ENCODE measurements at regions not wholly inside any gene's neighbourhood (a gene's known extent, or its start where the extent isn't known, plus 50 kb on each side); places are given as distances from the start of the nearest gene placed in this dataset.

DNA sequence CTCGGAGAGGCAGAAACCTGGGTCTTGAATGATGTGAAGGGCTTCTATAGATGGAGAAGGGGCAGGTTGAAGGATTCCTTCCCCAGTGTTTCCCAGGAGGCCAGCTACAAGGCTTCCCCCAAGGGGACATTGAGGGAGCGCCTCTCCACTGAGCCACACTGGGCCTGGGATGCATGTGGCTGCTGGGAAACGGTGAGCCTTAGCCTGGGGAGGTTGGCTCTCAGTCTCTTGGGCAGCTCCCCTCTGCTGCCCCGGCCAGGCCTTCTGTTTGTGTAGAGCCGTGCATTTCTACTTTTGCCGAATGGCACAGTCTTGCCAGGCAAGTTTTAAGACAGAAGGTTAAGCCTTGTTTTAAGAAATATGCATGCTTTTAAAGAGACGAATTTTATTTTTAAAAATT lies 254.4 kb upstream of the POU3F1 start:
- no peaks in the 10 kb centered on the region for H3K4me1 Mint-ChIP-seq (ENCODE audit: insufficient read depth, unreplicated experiment)
- no peak for DNase-seq (ENCODE audit: unreplicated experiment)
- no peaks in the 10 kb centered on the region for H3K36me3 Mint-ChIP-seq (ENCODE audit: insufficient read depth, unreplicated experiment)
- intact Hi-C loops (cut with micrococcal nuclease), result no loop called here
- no TSS peak for BruUV-seq (replicated peaks)
- H3K27ac Mint-ChIP-seq (ENCODE audit: low read depth, unreplicated experiment), result no peak overlapping the region
- H3K4me3 Mint-ChIP-seq (ENCODE audit: unreplicated experiment), result no peak overlapping the region
- ChIA-PET POLR2A (no interaction called here), CTCF (no interaction called here)
- TF ChIP-seq, protein P1, sequence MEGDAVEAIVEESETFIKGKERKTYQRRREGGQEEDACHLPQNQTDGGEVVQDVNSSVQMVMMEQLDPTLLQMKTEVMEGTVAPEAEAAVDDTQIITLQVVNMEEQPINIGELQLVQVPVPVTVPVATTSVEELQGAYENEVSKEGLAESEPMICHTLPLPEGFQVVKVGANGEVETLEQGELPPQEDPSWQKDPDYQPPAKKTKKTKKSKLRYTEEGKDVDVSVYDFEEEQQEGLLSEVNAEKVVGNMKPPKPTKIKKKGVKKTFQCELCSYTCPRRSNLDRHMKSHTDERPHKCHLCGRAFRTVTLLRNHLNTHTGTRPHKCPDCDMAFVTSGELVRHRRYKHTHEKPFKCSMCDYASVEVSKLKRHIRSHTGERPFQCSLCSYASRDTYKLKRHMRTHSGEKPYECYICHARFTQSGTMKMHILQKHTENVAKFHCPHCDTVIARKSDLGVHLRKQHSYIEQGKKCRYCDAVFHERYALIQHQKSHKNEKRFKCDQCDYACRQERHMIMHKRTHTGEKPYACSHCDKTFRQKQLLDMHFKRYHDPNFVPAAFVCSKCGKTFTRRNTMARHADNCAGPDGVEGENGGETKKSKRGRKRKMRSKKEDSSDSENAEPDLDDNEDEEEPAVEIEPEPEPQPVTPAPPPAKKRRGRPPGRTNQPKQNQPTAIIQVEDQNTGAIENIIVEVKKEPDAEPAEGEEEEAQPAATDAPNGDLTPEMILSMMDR (IDR thresholded peaks at IDR 0.05; ENCODE audit: unreplicated experiment), result no peak
- H3K27me3 Mint-ChIP-seq (ENCODE audit: insufficient read depth, unreplicated experiment), result peaks cover 69% of the 10 kb centered on the region
- no peaks in the 10 kb centered on the region for H3K9me3 Mint-ChIP-seq (ENCODE audit: unreplicated experiment)

DNA sequence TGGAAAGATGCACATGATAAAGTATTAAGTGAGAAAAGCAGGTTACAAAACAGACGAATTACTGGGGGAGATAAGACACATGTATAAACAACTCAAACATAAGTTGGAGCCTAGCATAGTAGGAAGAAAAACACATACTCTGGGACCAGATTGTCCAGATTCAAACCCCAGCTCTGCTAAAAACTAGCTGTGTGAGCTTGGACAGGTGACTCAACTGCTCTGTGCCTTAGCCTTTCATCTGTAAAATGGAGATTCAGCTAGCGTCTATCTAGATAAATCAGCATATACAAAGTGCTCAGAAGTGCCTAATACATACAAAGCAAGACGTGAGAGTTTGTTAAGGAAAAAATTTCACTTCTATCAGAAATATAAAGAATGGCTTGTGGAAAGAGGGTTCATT lies 254.0 kb upstream of the POU3F1 start:
- Mint-ChIP-seq H3K36me3 (ENCODE audit: insufficient read depth, unreplicated experiment) (no peaks in the 10 kb centered on the region), H3K27ac (ENCODE audit: low read depth, unreplicated experiment) (no peak overlapping the region), H3K4me1 (ENCODE audit: insufficient read depth, unreplicated experiment) (no peaks in the 10 kb centered on the region), H3K4me3 (ENCODE audit: unreplicated experiment) (no peak overlapping the region), H3K9me3 (ENCODE audit: unreplicated experiment) (no peaks in the 10 kb centered on the region), H3K27me3 (ENCODE audit: insufficient read depth, unreplicated experiment) (peaks cover 66% of the 10 kb centered on the region)
- POLR2A ChIA-PET, result no interaction called here
- CTCF ChIA-PET, result no interaction called here
- no TSS peak for BruUV-seq (replicated peaks)
- TF ChIP-seq, protein P1 (IDR thresholded peaks at IDR 0.05; ENCODE audit: unreplicated experiment), result no peak
- no peak for DNase-seq (ENCODE audit: unreplicated experiment)
- intact Hi-C loops (cut with micrococcal nuclease), result no loop called here

DNA sequence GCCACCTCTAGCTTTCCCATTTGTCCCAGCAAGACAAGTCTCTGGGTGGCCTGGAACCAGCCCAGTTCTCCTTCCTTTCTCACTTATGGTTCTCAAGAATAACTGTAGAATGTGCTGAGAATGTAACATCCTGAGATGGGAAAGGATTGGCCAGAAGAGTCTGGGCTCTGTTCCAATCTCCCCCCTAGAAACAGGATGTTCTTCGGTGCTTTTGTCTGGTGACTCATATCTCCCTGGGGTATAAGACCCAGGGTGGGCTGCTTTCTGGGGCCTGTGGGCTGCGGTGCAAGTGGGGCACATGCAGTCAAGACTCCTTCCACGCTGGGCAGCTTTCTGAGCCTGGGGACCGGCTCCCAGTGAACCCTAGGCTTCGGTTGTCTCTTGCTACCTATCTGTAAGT lies 251.2 kb upstream of the POU3F1 start:
- Mint-ChIP-seq H3K36me3 (ENCODE audit: insufficient read depth, unreplicated experiment) (no peaks in the 10 kb centered on the region), H3K9me3 (ENCODE audit: unreplicated experiment) (no peaks in the 10 kb centered on the region), H3K27me3 (ENCODE audit: insufficient read depth, unreplicated experiment) (peaks cover 62% of the 10 kb centered on the region), H3K27ac (ENCODE audit: low read depth, unreplicated experiment) (no peak overlapping the region), H3K4me1 (ENCODE audit: insufficient read depth, unreplicated experiment) (no peaks in the 10 kb centered on the region), H3K4me3 (ENCODE audit: unreplicated experiment) (no peak overlapping the region)
- TF ChIP-seq, protein P1 (IDR thresholded peaks at IDR 0.05; ENCODE audit: unreplicated experiment), result no peak
- intact Hi-C loops (cut with micrococcal nuclease), result no loop called here
- BruUV-seq (replicated peaks), result no TSS peak
- ChIA-PET POLR2A (interaction anchor here (1.0 kb wide), 1 partner anchor 11 kb away, joined by 3 read pairs; no protein-coding TSS in a partner anchor), CTCF (interaction anchor here (0.6 kb wide), 2 partner anchors 26 to 37 kb away, joined by 3 to 6 read pairs; no protein-coding TSS in a partner anchor)
- DNase-seq (ENCODE audit: unreplicated experiment), result no peak

DNA sequence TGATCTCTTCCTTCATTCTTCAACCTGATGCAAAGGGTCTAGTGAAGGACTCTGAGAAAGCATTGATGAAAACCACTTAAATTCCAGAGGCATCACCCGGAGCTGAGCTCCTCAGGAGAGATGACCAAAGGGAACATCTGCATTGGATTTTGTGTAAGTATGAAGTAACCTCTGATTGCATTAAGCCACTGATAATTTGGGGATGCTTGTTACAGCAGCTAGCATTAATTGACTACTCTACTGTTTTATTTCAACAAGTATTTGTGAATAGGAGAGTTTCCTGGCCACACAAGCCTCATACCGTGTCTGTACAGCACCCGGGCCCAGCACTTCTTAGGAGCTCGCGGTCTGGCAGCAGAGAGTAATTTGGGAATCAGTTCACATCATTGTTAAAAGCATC lies 250.7 kb upstream of the POU3F1 start:
- DNase-seq (ENCODE audit: unreplicated experiment), result no peak
- POLR2A ChIA-PET, result no interaction called here
- BruUV-seq (replicated peaks), result no TSS peak
- H3K36me3 Mint-ChIP-seq (ENCODE audit: insufficient read depth, unreplicated experiment), result no peaks in the 10 kb centered on the region
- TF ChIP-seq, protein P1 (IDR thresholded peaks at IDR 0.05; ENCODE audit: unreplicated experiment), result no peak
- intact Hi-C loops (cut with micrococcal nuclease), result no loop called here
- H3K4me3 Mint-ChIP-seq (ENCODE audit: unreplicated experiment), result no peak overlapping the region
- H3K9me3 Mint-ChIP-seq (ENCODE audit: unreplicated experiment), result no peaks in the 10 kb centered on the region
- no peak overlapping the region for H3K27ac Mint-ChIP-seq (ENCODE audit: low read depth, unreplicated experiment)
- CTCF ChIA-PET, result interaction anchor here (0.6 to 0.7 kb wide), 4 partner anchors 25 to 307 kb away, joined by 3 to 6 read pairs (median 4); no protein-coding TSS in a partner anchor
- peaks cover 62% of the 10 kb centered on the region for H3K27me3 Mint-ChIP-seq (ENCODE audit: insufficient read depth, unreplicated experiment)
- H3K4me1 Mint-ChIP-seq (ENCODE audit: insufficient read depth, unreplicated experiment), result no peaks in the 10 kb centered on the region
